ENCODE measurements at regions not wholly inside any gene's neighbourhood (a gene's known extent, or its start where the extent isn't known, plus 50 kb on each side); places are given as distances from the start of the nearest gene placed in this dataset.

- no peaks in the 10 kb centered on the region for H3K9me3 Mint-ChIP-seq
- Histone ChIP-seq H3K27ac (ENCODE audit: insufficient read length, low read depth, low read length) (no peak overlapping the region), H3K23me2 (ENCODE audit: insufficient read length, low read depth, low read length, poor library complexity, severe bottlenecking) (no peaks in the 10 kb centered on the region), H3K56ac (ENCODE audit: insufficient read length, low read depth, low read length) (no peak overlapping the region), H2BK12ac (ENCODE audit: insufficient read length, low read depth, low read length) (no peak overlapping the region), H3K4me2 (ENCODE audit: insufficient read depth, insufficient read length, low read length) (no peak overlapping the region), H2AFZ (ENCODE audit: low read length) (no peak overlapping the region), H3T11ph (ENCODE audit: low read length) (no peak overlapping the region), H3K27me3 (ENCODE audit: insufficient read depth, low read length) (no peaks in the 10 kb centered on the region), H2BK20ac (ENCODE audit: low read depth, low read length, poor library complexity, severe bottlenecking) (no peak overlapping the region), H3K4ac (ENCODE audit: low read depth, low read length) (no peak overlapping the region), H4K5ac (ENCODE audit: insufficient read length, low read depth, low read length) (no peak overlapping the region), H2BK120ac (ENCODE audit: low read depth, low read length, poor library complexity, severe bottlenecking) (no peak overlapping the region), H2BK5ac (ENCODE audit: insufficient read length, low read length) (no peak overlapping the region), H3K9ac (ENCODE audit: extremely low read depth, insufficient read length, low read length) (no peak overlapping the region), H4K91ac (ENCODE audit: insufficient read length, low read depth, low read length) (no peak overlapping the region), H3K79me1 (ENCODE audit: insufficient read depth, low read depth, low read length, poor library complexity, severe bottlenecking) (no peaks in the 10 kb centered on the region), H3K9me3 (ENCODE audit: control insufficient read depth, low read depth, low read length) (no peaks in the 10 kb centered on the region), H3K23ac (ENCODE audit: insufficient read length, low read depth, low read length) (no peak overlapping the region), H4K8ac (replicated peaks; ENCODE audit: insufficient read length, low read depth, low read length) (no peak overlapping the region), H3K18ac (ENCODE audit: insufficient read length, low read depth, low read length) (no peak overlapping the region), H4K20me1 (ENCODE audit: control insufficient read depth, insufficient read depth, insufficient read length) (no peaks in the 10 kb centered on the region), H3K14ac (ENCODE audit: insufficient read depth, low read length) (no peak overlapping the region), H3K4me1 (ENCODE audit: insufficient read depth, low read length) (no peaks in the 10 kb centered on the region; the same call in 1 of the 2 replicates), H2AK5ac (ENCODE audit: insufficient read length, low read length) (no peak overlapping the region), H2BK15ac (ENCODE audit: low read depth, low read length) (no peak overlapping the region), H3K79me2 (ENCODE audit: insufficient read depth, low read length) (no peaks in the 10 kb centered on the region)
- no peak overlapping the region for H3K4me3 Mint-ChIP-seq
- no peaks in the 10 kb centered on the region for H3K27me3 Mint-ChIP-seq (ENCODE audit: low read depth)
- peaks cover 0 to 5% of the 10 kb centered on the region in 2 experiments; a peak in 1 of 4 replicates for H3K4me1 Mint-ChIP-seq
- no peak for DNase-seq
- H3K36me3 Mint-ChIP-seq (ENCODE audit: insufficient read depth in 1 of 3, low read depth in 3 of 3): no peaks in the 10 kb centered on the region
- TF ChIP-seq, protein P1, sequence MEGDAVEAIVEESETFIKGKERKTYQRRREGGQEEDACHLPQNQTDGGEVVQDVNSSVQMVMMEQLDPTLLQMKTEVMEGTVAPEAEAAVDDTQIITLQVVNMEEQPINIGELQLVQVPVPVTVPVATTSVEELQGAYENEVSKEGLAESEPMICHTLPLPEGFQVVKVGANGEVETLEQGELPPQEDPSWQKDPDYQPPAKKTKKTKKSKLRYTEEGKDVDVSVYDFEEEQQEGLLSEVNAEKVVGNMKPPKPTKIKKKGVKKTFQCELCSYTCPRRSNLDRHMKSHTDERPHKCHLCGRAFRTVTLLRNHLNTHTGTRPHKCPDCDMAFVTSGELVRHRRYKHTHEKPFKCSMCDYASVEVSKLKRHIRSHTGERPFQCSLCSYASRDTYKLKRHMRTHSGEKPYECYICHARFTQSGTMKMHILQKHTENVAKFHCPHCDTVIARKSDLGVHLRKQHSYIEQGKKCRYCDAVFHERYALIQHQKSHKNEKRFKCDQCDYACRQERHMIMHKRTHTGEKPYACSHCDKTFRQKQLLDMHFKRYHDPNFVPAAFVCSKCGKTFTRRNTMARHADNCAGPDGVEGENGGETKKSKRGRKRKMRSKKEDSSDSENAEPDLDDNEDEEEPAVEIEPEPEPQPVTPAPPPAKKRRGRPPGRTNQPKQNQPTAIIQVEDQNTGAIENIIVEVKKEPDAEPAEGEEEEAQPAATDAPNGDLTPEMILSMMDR (conservative IDR thresholded peaks at IDR 0.05): no peak
- no CpG with 5 or more reads among the region's 1 CpG for WGBS (ENCODE audit: extremely low coverage, insufficient read length, low lambda C conversion rate)
- H3K27ac Mint-ChIP-seq: no peak overlapping the region
Observed at GRCh38 chr7:123270570-123270969, 70.8 kb upstream of the SLC13A1 start.

Data from H9 (cell line).